Hepatocyte (in vitro differentiated cells): ENCODE measurements at regions not wholly inside any gene's neighbourhood (a gene's known extent, or its start where the extent isn't known, plus 50 kb on each side); places are given as distances from the start of the nearest gene placed in this dataset.

Experiments
- EZH2 ChIP-seq: fragments of 200-600 bp; sonication (generic); IDR thresholded peaks from 2 replicates; pipeline ENCODE4 v1.6.1; 2016; ENCODE audit warnings: antibody characterized with exemption, mild to moderate bottlenecking, borderline replicate concordance
- EZH2phosphoT487 ChIP-seq: fragments of 200-600 bp; sonication (generic); IDR thresholded peaks from one replicate; pipeline ENCODE4 v1.6.1; 2018; ENCODE audit warnings: antibody characterized with exemption, mild to moderate bottlenecking, low read depth, moderate library complexity; ENCODE audit not compliant: unreplicated experiment, severe bottlenecking
- TF ChIP-seq, protein P1 (sequence below): fragments of 200-600 bp; sonication (generic); IDR thresholded peaks from 2 replicates; pipeline ENCODE4 v1.5.1; 2016; ENCODE audit warnings: antibody characterized with exemption, mild to moderate bottlenecking; ENCODE audit not compliant: poor library complexity

DNA sequence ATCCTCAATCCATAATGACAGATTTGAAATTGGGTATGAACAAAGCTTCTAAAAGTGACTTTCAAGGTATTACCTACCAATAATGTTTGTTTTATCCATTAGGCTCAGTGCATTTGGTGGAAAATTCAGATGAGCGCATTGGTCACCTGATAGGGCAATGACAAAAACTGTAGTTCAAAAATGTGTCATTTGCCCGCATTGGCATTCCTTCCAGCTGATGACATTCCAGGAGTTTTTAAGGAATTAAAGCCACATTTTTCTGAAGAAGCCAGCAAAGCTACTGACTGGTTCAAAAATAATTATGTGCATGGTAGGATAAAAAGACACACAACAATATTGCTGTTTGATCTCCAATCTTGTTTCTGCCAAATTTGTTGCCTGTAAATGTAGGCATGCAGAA is 473.4 kb upstream of the CPEB2 start:
- TF ChIP-seq EZH2phosphoT487 (no peak), EZH2 (no peak)
- TF ChIP-seq, protein P1, sequence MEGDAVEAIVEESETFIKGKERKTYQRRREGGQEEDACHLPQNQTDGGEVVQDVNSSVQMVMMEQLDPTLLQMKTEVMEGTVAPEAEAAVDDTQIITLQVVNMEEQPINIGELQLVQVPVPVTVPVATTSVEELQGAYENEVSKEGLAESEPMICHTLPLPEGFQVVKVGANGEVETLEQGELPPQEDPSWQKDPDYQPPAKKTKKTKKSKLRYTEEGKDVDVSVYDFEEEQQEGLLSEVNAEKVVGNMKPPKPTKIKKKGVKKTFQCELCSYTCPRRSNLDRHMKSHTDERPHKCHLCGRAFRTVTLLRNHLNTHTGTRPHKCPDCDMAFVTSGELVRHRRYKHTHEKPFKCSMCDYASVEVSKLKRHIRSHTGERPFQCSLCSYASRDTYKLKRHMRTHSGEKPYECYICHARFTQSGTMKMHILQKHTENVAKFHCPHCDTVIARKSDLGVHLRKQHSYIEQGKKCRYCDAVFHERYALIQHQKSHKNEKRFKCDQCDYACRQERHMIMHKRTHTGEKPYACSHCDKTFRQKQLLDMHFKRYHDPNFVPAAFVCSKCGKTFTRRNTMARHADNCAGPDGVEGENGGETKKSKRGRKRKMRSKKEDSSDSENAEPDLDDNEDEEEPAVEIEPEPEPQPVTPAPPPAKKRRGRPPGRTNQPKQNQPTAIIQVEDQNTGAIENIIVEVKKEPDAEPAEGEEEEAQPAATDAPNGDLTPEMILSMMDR = no peak
